ENCODE measurements at regions not wholly inside any gene's neighbourhood (a gene's known extent, or its start where the extent isn't known, plus 50 kb on each side); places are given as distances from the start of the nearest gene placed in this dataset.

DNA sequence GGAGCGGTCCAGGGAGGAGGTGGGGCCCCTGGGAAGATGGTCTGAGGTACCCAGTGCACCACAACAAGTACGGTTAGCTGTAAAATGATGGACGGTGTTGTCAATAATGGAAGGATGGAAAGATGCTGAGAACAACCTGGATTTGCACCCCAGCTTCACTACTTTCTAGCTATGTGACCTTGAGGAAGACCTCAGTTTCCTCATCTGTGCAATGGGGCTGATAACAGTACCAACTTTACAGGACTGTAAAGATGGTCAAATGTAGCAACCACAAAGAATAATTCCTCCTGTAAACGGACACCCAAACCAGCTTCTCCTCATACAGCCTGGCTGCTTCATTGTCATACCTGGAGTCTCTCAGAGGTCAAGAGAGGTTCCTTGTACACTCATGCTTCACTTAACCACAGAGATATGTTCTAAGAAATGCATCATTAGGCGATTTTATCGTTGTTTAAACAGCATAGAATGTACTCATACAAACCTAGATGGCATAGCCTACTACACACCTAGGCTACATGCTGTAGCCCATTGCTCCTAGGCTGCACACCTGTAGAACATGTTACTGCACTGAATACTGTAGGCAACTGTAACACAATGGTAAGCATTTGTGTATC lies 65.5 kb upstream of the LMO2 start:
- TF ChIP-seq CBX2 (IDR thresholded peaks at IDR 0.05; ENCODE audit: insufficient read depth, low read length, poor library complexity, severe bottlenecking) = no peak
- no peak for TF ChIP-seq ELF1 (tag; IDR thresholded peaks at IDR 0.05)
- TF ChIP-seq TCF7 (IDR thresholded peaks at IDR 0.05; ENCODE audit: borderline replicate concordance) = no peak
- no peak for TF ChIP-seq ZNF274 (IDR thresholded peaks at IDR 0.05; ENCODE audit: borderline replicate concordance, low read depth, low read length)

Measured in K562 (cell line).